ENCODE measurements at regions not wholly inside any gene's neighbourhood (a gene's known extent, or its start where the extent isn't known, plus 50 kb on each side); places are given as distances from the start of the nearest gene placed in this dataset.

- no peak for DNase-seq (ENCODE audit: low spot score)
These were observed 303.6 kb downstream of the MATN1 start for GRCh38 chr1:30419831-30420230.

DNA sequence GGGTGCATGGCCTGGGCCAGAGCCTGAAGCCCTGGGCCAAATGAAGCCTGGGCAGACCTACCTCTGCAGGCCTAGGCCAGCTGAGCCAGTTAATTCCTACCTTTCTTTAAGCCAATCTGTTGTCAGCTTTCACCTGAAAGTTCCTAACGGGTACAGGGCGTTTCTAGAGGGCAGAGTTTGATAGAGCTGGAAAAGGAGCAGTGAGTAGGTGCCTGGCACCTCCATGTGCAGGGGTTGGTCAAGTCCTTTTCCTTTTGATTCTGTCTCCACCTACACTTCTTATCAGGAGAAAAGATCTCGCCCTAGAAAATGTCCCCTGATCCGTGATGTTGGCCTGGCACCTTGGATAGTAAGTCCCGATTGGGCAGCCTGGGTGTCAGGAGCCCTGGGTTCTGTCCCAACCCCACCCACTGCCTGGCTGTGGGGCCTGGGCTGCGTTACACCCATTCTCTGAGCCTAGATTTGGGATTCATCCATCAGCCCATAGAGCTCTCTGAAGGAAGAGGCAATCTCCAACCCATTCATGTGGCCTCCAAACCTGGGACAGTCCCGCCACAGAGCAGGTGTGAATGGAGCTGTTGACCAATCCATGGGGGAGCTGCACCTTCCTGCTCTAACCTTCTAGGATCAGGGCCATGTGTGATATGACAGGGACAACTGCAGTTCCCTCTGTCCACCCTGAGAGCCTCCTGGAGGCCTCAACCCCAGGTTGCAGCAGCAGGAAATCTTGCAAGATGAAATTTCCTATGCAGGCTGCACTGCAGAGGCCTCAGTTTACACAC, 304.3 kb downstream of the MATN1 start:
- no peak for DNase-seq (ENCODE audit: low spot score)

GRCh38 chr1:30418061-30418938, 305.1 kb downstream of the MATN1 start:
- no peak for DNase-seq (ENCODE audit: low spot score)

- DNase-seq (ENCODE audit: low spot score), result no peak
These were observed 305.7 kb downstream of the MATN1 start for GRCh38 chr1:30417701-30418046.

DNA sequence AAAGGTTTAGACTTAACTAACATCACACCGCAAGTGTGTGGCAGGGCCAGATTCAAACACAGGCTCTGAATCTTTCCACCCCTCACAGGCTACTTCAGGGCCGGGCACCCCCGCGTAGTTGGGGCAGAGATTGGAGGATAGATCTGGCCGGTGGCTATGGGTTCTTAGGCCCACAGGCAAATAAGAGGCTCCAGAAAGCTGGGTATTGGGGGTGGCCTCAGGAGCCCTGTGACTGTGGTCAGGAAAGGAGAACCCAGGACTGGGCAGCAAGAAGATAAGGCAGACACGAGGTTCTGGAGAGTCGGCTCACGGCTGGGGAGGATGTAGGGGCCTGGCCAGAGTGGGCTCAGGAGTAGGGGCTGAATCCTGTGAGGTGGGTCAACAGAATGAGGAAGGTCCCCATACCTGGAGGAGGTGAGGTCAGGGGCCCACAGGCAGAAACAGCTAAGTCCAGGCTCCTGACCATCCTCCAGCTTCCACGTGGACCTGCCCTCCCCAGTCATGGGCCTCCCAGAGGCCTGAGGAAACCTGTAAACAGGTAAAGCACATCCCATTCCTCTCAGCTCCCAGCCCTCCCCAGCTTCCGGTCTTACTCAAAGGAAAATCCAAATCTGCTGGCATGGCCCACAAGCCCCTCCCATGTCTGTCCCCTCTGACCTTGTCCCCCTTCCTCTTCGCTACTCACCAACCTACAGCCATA, 306.2 kb downstream of the MATN1 start:
- no peak for DNase-seq (ENCODE audit: low spot score)

GRCh38 chr1:30416221-30416820, 307.1 kb downstream of the MATN1 start:
- DNase-seq (ENCODE audit: low spot score), result no peak

- no peak for DNase-seq (ENCODE audit: low spot score)
These were observed 308.0 kb downstream of the MATN1 start for GRCh38 chr1:30415171-30415940.

GRCh38 chr1:30414851-30415165, 308.6 kb downstream of the MATN1 start:
- DNase-seq (ENCODE audit: low spot score), result no peak

GRCh38 chr1:30414086-30414850, 309.1 kb downstream of the MATN1 start:
- DNase-seq (ENCODE audit: low spot score), result no peak

GRCh38 chr1:30413606-30414005, 309.8 kb downstream of the MATN1 start:
- no peak for DNase-seq (ENCODE audit: low spot score)

DNA sequence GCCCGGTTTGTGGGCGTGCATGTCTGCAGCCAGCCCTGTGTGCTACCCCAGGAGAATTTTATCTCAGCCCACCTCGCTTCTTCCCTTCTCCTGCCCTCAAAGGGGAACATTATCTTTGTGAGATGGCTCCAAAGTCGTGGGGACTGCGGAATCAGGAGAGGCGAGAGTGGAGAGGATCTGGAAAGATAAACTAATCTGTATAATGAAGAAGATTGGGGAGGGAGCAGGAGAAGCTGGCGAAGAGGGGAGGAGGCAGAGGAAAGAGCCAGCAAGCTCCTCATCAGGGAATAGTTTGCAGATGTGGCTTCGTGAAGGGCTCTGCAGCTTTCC, 310.3 kb downstream of the MATN1 start:
- no peak for DNase-seq (ENCODE audit: low spot score)

DNA sequence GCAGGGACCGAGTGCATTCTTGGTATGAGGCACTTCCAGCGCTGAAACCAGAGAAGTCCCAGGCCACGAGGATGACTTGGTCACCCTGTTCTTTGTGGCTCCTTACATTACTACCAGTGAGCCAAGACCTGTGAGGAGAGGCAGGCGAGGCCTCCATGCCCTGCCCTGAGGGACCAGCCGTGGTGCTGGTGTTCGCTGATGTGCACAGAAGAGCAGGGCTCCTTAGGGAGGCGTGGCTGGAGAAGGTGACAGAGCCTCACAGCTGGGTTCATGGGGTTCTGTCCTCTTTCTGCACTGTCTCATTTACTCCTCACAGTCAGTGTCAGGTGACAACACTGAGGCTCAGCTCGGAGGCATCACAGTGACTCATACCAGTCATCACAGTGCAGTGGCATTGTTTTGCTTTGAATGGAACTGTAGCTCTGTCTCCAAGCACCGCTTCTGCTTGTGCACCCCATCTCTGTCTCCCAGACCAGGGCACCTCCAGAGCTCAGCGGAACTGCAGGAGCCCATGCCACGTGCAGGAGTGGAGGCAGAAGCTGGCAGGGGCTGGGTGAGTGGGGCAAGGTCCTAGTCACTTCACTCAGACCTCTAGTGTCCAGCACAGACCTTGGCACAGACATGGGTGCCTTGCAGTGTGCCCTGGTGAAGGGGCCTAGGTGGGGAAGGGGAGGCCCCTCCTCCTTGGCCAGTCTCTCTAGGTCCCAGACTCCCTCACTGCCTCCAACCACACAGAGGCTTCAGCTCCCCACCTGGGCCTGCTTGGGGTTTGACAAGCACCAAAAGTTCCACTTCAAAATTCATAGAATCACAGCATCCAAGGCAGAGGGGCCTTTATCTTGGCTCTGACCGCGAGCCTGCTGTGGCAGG, 310.9 kb downstream of the MATN1 start:
- DNase-seq (ENCODE audit: low spot score), result no peak

GRCh38 chr1:30411206-30411605, 312.2 kb downstream of the MATN1 start:
- DNase-seq (ENCODE audit: low spot score), result no peak

DNA sequence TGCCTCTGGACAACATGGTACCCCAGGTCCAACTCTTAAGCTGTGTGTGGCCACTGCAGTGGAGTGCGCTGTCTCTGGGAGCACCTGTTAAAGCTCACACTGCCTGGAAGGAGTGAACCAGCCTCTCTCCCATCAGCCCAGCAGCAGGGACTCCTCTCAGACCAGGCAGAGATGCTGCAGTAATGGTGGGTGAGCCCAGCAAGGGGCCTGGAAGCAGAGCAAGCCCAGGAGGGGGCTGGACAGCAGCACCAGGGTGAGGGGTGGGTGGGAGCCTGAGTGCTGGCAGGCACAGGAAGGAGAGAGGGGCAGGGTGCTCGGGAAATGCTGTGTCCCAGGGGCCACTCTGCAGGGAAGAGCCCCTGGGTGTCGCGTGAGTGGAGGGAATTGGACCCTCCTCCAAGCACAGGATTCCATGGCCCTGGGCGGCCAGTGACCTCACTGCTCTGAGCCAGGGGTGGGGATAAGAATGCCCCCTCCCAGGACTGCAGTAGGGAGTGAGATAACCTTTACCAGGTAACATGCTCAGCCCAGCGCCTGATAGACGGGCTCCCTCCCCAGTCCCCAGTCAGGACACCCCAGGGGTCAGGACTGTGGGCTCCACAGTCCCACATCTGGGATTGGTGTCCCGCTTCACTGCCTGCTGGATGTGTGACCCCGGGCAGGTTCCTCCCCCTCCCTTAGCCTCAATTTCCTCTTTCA, 313.1 kb downstream of the MATN1 start:
- no peak for DNase-seq (ENCODE audit: low spot score)

DNA sequence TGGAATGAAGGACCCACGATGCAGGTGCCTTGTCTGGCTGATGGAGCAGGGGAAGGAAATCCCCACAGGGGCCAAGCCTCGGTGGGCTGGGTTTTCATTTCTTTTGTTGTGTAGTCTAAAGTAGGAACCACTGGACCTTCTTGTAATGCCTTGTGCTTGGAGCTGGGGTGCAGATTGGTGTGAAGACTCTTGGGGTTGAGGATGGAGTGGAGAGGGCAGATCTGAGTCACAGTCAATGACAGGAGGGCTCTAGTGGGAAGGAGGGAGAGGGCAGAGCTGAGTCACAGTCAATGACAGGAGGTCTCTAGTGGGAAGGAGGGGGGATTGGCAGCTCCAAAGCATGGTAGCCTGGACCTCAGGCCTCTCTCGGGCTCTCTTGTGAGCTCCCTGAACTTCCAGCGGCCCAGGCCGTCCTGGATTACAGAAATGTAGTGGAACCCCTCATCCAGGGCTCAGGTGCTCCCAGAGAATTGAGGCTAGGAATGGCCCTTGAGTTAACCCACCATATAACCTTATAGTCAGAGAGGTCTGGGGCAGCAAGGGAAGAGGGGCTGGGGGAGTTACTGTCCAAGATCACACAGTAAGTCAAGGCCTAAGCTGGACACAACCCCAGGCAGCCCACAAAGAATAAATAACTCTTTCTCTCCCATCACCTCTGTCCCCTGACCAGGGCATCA, 313.8 kb downstream of the MATN1 start:
- no peak for DNase-seq (ENCODE audit: low spot score)

DNA sequence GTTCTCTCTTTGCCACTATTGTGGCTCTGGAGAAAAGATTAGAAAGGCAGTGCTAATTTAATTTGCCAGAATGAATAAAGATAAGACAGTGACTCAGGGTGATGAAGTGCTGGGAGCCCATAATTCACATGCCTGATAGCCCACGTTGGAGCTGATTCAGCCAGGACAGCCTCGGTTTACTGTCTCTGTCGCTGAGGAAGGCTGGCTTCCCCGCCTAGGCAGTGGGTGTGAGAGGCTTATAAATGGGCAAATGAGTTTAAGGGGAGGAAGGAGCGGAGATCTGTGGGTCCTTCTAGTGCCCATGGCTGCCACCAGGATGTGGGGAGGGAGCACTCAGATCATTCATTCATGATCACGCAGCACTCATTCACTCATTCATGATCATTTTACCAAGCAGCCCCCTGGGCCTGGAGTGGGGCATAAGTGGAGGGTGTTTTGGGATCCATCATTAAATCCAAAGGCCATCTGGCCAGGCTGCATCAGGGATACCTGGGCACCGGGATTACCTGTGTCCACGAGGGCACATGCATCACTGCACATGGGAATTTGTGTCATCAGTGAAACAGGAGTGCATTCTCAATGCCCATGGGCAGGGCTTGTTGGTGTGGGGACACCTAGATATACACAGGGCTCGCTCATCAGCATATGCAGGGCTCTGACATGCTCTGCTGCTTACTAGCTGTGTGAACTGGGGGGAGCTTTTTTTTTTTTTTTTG, 315.4 kb downstream of the MATN1 start:
- DNase-seq (ENCODE audit: low spot score), result no peak

DNA sequence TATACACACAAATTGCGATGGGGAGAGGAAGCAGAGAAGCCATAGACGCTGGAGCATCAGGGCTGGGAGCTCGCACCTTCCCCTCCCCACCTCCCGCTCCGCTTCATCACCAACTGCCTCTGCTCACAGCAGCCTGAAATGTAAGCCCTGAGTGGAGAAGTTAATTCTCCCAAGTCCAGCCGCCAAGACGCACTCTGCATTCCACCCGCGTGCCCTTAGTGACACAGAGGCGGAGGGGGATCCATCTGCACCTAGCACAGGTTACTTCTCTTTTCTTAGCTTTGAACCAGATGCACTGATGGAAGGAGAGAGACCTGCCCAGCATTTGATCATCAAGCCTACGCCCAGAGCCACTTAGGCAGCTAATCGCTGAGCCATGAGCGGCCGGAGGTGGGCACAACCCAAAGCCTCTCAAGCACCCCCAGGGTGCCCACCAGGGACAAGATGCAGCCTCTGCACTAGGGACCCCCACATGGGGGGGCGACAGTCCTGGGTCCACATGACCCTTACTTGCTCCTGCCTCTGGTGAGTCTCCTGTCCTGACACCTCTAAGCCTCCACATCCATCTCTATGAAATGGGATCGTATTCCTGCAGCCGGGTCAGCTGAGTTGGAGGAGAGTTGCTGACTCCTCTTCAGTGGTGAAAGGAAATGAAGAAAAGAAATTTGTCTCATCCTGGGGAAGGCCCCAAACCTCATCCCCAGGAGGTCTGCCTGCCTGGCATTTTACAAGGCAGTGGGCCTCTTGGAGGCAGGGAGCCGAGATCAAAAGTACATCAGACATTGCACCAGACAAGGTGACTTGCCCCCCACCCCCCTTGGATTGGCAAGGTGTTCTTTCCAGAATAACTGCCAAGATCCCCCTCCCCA, 316.2 kb downstream of the MATN1 start:
- DNase-seq (ENCODE audit: low spot score), result no peak
